GM19455 (cell line): ENCODE measurements at regions not wholly inside any gene's neighbourhood (a gene's known extent, or its start where the extent isn't known, plus 50 kb on each side); places are given as distances from the start of the nearest gene placed in this dataset.

Experiments used
- ATAC-seq: cut with Tn5 transposase; IDR thresholded peaks from one replicate; pipeline ENCODE4 v1.9.1; 2021; ENCODE audit not compliant: unreplicated experiment

- no peak for ATAC-seq
Observed at GRCh38 chr11:43602670-43603069, 77.9 kb upstream of the HSD17B12 start.

- no peak for ATAC-seq
Observed at GRCh38 chr11:43614214-43614613, 66.3 kb upstream of the HSD17B12 start.

GRCh38 chr11:43619863-43620505 lies 60.6 kb upstream of the HSD17B12 start:
- no peak for ATAC-seq

- no peak for ATAC-seq
Observed at GRCh38 chr11:43626798-43627197, 53.7 kb upstream of the HSD17B12 start.
